ENCODE measurements at regions not wholly inside any gene's neighbourhood (a gene's known extent, or its start where the extent isn't known, plus 50 kb on each side); places are given as distances from the start of the nearest gene placed in this dataset.
"Not testable (repeated sequence)": the region's sequence is repeated elsewhere in the genome, so short reads cannot be mapped to it uniquely, and the experiment has no call there.

DNA sequence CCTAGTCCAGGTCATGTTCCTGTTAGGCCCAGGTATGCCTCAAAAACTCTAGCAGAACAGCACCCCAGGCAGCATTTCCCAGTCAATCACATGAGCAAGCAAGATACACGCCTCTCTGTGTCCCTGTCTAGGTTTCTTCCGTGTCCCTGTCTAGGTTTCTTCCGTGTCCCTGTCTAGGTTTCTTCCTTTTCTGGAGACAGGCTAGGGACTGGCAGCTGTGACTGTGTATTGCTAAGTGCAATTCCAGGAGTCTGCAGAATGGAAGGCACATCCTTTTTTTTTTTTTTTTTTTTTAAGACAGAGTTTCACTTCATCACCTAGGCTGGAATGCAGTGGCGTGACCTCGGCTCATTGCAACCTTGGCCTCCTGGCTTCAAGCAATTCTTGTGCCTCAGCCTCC is 77.6 kb downstream of the SETD4 start:
- ATAC-seq (no peak), DNase-seq (ENCODE audit: low spot score) (no peak)

DNA sequence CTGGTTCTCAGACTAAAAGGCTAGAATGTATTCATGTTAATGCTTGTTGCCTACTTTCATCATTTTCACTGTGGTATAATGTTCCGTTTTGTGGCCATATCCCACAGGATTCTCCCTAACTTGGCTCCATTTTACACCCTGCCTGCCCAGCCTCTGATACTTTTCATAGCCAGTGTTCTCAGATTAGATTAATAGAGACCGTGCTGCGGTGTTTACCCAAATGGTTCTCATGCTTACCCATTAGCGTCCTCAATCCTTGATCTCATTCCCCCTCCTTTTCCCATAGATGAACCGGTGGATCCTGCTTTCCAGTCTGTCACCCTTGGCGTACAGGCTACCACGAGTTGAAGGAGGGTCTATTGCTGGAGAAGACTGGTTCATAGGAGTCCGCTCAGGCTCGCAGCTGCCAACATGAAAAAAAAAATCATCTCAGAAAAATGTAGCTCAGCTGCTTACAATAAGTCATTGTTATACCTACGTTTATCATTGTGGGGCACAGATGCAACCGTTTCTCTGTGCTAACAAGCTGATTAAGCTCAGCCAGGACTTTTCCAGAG is 78.7 kb downstream of the SETD4 start:
- ATAC-seq: no peak
- DNase-seq (ENCODE audit: low spot score): no peak

DNA sequence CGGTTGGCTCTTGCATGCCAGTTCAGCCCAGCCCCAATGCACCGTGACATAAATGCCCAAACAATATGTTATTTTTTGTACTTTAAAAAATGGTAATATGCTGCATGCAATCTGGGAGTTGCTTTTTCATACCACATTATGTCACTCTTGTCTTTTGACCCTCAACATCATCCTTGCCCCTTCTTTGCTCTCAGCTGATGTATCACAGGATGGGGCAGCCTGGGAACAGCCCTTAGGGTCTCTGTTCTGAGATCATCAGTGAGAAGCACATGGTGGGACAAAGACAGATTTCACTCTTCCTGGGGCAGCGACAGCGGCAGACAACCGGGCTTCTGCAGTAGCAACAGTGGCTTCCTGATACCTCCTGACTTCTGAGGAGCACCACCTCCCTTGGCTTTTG is 79.5 kb downstream of the SETD4 start:
- DNase-seq (ENCODE audit: low spot score) (no peak), ATAC-seq (no peak)

DNA sequence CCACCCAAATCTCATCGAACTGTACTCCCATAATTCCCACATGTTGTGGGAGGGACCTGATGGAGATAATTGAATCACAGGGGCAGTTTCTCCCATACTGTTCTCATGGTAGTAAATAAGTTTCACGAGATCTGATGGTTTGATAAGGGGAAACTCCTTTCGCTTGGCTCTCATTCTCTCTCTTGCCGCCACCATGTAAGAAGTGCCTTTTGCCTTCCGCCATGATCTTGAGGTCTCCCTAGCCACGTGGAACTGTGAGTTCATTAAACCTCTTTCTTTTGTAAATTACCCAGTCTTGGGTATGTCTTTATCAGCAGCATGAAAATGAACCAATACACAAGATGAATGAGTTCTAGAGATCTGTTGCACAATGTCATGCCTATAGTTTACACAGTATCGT is 82.5 kb downstream of the SETD4 start:
- DNase-seq (ENCODE audit: low spot score); ATAC-seq: not testable (repeated sequence)

DNA sequence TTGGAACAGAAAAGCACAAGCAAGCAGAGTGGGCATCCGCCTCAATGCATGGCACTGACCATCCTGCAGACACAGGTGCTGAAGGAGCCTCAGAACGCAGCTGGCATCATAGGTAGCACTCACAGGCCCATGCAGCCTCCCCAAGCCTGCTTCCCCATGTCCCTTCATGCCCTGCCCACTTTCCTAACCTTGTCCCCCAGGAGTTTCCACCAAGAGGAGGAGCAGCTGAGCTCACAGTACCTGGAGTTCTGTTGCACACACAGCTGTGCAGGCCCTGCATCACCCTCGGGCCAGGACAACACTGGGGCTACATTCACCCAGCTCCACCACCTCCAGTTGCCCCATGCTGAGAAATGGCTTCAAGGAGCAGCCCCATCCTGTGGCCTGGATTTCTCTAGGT is 83.4 kb downstream of the SETD4 start:
- ATAC-seq (no peak), DNase-seq (ENCODE audit: low spot score) (no peak)

DNA sequence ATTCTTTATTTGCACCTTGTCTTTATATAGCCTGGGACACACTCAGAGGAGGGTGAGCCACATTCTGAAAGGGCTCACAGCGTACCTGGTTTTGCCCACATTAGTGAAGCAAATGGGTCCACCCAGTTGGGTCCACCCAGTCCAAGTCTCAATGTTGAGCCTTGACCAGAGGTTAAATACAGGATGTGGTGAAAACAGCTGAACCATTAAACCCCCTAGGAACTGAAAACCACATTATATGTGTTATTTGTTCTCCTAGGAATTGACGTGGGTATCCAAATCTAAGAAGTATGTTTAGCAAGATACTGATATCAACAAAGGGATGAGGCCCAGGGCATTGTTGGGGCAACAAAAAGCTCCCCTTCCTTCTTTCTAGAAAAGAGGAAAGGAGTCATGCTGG is 83.8 kb downstream of the SETD4 start:
- DNase-seq (ENCODE audit: low spot score) (no peak), ATAC-seq (no peak)

DNA sequence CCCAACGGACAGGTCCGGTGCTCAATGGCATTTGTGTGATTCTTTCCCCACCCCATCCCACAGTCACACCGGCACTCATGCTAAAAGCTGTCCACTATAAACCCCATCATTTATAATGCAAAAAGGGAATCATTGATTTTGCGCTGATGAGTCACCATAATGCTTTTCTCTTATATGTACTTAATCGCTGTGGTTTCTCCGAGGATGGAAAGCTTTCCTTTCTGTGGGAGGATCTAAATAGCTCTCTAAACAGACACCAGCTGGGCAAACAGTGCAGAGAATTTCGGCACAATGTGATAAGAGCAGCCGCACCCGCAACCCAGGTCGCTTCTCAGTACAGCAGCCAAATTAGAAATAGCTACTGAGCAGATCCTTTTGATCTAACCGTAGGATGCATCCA is 85.6 kb downstream of the SETD4 start:
- no peak for ATAC-seq
- DNase-seq (ENCODE audit: low spot score): no peak

DNA sequence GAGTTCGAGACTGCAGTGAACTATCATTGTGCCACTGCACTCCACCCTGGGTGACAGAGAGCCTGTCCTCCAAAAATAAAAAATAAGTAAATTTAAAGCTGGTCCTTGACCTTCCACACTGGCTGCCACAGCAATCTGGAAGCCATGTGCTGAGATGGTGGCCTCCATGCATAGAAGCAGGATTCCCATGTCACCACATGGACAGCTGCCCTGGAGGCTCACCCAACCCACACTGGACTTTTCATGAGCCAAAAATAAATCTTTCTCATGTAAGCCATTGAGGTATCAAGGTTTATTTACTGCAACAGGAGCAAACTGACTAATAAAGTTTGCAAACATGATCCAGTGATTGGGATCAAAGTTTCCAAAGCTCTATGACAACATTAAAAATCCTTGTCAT is 88.5 kb downstream of the SETD4 start:
- ATAC-seq (no peak), DNase-seq (ENCODE audit: low spot score) (no peak)

DNA sequence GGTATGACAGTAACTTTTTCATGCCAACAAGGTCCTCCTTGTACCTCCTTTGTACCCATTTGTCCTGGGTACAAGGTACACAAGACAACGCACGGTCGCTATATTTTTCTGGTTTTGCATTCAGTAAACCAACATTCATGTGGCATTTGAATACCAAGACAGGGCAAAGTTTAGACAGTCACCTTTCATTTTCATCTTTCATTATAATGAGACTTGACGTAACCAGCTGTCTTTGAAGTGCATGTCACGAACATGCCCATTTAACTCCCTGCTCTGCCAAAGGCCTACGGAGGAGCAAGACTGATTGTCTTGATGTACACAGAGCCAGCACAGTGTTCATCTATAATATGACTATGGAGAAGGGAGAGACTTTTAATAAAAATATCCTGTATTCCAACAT is 91.0 kb downstream of the SETD4 start:
- no peak for ATAC-seq
- DNase-seq (ENCODE audit: low spot score): no peak

DNA sequence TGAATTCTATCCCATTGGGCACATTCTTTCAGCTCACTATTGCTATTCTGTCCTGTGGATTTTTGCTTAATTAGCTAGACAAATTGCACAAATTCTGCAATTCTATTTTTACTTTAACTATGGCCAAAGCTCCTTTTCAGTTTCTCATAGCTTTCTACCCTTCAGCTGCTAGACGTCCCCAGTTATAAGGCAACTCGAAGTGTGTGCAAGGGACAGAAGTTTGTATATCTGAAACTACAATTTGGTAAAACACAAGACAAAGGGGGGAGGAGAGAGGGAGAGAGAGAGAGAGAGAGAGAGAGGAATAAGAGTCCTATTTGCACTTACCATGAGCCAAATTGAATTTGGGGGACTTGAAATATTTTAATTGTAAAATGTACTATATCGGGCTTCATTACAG is 91.8 kb downstream of the SETD4 start:
- DNase-seq (ENCODE audit: low spot score) (no peak), ATAC-seq (no peak)

DNA sequence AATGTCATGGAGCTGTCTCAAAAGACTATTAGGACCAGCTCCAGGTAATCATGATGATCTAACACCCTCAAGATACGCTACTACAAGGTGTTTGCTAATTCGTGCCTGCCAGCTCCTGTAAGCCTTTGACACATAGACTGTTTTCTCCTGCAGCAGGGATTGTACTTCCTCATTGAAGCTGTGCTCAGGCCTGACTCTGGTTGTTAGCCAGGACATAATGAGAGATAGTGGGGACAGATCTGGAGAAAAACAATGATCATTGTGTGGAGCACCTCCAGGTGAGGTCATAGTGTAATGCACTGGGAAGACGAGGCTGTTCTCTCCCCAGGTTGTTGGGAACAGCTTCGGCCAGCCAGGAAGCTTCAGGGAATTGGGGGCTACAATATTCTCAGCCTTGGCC is 94.6 kb downstream of the SETD4 start:
- no peak for ATAC-seq
- no peak for DNase-seq (ENCODE audit: low spot score)

DNA sequence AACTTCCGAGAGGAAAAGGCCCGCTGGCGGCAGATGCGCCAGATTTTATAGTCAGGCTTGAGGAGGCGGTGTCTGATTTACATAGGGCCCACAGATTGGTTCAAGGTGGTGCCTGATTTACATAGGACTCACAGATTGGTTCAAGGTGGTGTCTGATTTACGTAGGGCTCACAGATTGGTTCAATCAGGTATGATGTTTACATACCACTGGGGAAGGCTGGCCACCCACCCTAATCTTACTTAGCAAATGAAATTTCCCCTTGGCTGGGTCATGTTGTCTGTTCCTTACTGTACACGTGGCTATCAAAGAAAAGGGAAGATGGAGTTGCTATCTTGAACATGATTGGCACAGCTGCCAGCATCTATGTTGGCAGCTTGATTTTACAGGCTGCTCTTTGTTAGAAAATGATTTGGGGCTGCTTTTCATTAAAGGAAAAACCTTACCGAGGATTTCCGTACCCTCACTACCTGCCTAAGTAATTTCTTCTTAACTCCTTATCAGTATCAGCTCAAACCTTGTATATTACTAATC is 96.3 kb downstream of the SETD4 start:
- DNase-seq (ENCODE audit: low spot score) (no peak), ATAC-seq (no peak)

DNA sequence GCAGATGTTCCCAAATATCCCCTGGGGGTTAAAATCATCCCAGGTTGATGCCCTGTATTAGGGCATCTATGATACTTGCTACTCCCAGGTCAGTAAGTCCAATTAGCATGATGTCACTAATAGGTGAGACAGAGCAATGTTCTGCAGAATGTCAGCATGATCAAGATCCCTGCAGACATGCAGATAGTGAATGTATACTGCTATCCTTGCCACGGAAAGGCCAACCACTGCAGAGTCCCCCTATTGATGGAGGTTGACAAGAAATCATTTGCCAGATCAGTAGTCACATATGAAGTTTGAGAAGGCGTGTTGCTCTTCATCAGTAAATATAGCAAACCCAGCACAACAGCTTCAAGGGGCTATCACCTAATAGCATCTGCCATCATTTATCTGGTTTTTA is 97.4 kb downstream of the SETD4 start:
- no peak for DNase-seq (ENCODE audit: low spot score)
- no peak for ATAC-seq

DNA sequence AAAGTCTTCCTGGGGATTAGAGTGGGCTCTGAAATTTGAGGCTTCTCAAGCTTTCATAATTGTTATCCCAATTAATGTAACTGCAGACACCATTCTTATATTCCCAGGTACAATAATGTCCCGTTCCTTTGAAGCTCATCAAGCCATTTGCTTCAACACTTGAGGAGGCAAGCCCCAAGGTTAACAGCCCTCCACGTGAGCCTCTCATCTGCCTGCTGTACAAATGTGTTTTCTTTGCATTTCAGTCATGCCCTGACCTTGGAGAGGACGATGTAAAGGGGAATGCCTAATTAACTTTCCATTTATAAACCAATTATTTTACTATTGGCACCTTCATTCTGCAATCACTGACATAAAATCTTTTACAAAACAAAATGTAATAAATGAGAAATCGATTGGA is 106.3 kb downstream of the SETD4 start:
- ATAC-seq (no peak), DNase-seq (ENCODE audit: low spot score) (no peak)

DNA sequence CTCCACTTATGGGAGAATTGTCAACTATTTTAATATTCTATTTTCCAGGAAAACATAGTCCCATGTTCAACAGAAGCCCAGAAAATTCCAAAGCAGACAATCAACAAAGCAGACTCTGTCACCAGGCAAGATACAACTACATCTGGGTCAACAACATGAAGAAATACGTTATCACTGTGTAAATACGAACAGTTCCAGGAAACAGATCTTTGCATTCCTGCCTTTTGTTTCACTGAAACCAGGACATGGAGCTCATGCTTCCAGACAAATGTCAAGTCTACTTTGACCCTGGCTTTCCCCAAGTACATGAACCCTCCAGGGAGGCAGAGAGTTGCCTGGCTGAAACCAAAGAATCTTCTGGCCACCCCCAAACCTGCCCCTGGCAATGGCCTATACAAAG is 106.7 kb downstream of the SETD4 start:
- no peak for ATAC-seq
- no peak for DNase-seq (ENCODE audit: low spot score)

DNA sequence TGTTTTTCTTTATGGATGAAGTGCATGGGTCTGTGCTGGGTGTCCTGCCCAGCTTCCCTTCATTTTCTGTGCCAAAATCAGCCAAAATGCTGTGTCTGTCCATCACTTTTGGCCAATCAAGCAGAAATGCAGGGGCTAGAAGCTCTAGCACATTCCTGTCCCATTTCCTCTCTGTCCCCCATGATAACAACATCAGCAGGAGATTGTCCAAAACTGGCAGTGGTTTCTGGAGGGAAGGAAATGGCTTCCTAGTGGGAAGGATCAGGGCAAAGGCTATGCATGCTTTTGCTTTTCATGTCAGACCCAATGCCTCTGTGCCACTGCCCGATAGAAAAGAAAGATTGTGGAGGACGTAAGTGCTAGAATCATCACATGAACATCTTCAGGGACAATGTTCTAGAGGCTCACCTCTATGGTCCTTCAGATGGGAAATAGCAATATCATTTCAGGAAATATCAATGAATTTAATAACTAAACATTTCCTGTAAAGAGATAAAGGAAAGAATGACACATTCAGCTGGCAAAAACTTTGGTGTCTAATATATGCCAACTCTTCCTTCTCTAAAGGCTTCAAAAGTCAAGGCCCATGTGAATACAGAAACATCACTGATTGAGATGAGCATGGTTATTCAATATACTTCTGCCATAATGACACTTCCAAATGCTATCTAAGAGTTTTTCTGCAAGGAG is 107.5 kb downstream of the SETD4 start:
- no peak for ATAC-seq
- DNase-seq (ENCODE audit: low spot score): no peak

DNA sequence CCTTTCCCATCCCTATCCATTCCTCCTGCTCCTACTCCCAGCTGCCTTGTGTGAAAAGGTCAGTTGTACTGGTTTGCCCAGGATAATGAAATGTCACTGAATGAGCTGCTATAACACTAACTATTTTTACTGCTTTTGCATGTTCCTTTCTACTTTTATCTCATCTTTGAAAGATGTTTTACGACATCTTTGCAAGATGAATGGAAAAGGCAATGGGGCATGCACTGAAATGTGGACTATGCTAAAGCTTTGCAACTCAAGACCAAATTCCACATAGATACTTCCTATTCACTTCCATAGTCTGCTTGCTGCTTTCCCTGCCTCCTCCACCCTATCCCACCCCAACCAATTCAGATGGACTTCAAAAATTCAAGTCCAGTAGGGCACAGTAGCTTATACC is 111.3 kb downstream of the SETD4 start:
- DNase-seq (ENCODE audit: low spot score) (no peak), ATAC-seq (no peak)

DNA sequence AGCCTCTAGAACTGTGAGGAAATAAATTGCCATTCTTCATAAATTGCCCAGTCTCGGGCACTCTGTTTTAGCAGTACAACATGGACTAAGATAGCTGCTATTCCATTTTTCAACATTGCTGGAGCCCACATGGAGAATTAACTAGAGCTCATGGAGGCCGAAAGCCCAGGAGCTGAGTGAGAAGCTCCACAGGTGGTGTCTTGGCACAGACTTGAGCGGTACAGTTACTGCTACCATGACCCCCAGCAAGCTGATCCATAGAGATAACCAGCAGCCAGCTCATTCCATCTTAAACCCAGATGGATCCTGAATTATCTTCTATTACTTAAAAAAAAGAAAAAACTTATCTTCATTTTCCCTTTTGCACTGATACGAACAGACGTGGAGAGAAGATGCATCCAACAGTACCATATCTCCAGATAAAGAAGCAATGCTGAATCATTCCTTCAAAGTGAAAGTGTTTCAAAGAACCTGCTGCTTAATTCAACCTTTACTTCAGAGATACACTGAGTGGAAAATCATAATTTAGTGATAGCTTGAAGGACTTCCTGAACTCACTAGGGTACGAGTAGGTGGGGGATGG is 115.1 kb downstream of the SETD4 start:
- no peak for ATAC-seq
- DNase-seq (ENCODE audit: low spot score): no peak

DNA sequence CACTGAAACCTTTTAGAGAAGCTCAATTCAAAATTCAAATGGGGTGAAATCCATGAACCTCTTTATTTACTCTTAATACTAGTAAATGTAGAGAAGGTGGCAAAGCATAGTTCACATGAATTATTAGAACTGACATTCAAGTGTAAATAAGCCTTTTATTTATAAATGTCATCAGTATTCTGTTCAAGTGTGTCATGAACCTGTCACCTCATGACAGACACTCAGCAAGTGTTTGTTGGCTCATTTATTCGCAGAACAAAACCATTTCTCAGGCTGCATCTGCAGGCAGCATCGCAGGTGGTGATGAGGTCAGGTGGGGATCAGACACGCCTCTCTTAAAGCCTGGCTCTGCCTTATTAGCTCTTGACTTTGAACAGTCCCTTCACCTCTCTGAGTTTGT is 116.6 kb downstream of the SETD4 start:
- ATAC-seq: no peak
- no peak for DNase-seq (ENCODE audit: low spot score)

DNA sequence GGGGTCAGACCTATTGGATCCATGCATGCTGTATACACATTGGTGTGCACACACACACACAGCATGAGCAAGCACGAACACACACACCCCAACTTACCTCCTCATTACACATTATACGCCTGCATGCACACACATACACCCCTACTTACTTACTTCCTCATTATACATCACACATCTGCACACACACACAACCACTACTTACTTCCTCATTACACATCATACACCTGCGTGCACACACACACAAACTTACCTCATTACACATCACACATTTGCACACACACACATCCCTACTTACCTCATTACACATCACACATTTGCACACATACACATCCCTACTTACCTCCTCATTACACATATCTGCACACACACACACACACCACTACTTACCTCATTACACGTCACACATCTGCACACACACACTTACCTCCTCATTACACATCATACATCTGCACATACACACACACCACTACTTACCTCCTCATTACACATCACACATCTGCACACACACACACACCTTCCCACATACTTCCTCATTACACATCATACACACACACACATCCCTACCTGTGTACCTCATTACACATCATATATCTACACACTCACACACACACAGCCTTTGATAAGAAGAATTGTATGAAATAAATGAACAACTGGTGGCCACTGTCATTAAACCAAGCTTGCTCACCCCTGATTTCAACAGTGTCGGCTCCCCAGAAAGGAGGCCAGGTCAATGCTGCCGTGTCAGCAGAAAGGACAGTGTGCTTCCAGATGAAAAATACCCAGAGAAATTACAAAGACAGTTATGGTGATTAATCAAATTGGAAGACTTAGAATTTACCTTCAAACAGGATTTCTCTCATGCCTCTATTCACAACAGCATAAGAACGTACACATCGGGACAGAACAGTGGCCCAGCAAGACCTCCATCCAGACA is 117.8 kb downstream of the SETD4 start:
- no peak for ATAC-seq

DNA sequence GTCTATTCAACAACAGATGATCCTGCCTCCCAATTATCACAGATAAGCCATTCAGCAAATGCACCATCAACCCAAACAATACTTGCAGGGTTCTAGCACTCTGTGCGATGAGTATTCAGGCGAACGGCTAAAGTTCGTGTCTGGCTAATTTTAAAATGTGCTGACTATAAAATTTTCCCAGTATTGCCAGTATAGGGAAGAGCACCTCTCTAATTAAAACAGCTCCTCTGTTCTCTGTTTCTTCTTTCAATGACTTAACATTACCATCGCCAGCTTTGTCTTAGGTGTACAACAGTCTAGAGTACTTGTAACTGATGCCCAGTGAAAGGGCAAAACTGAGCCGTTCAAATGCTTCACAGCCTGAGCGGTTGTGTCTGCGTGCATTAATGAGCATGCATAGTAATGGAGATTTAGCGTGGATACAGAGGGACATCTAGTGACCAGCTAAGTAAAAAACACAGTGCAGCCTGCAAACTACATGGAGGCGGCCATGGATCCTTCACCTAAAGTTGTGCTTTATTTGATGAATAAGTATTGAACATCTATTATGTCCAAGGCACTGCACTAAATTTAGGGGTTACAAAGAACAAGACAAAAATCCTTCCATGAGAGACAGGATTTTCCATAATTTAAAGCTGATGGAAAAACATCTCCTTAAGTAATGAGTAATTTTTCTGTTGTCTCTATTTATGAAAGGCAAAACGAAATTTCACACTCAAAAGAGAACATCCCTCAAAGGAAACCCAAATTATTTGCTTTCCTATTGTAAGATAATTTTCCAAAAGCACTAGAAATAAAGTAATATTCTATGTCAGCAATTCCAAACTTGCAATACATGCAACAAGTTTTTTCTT is 120.0 kb downstream of the SETD4 start:
- ATAC-seq (peak; percentile 98), DNase-seq (ENCODE audit: low spot score) (no peak)

More for the DNA sequence above, 117.8 kb downstream of the SETD4 start:
- DNase-seq (ENCODE audit: low spot score): no peak
